Renal cortex interstitium (tissue), 11 donors: ENCODE measurements at regions not wholly inside any gene's neighbourhood (a gene's known extent, or its start where the extent isn't known, plus 50 kb on each side); places are given as distances from the start of the nearest gene placed in this dataset.
A peak's percentile ranks its signal among the peaks of the same experiment; 100 is the strongest.
"Not testable (repeated sequence)": the region's sequence is repeated elsewhere in the genome, so short reads cannot be mapped to it uniquely, and the experiment has no call there.

Experiments
- DNase-seq, 11 donors: peaks; one replicate each; pipeline ENCODE4 v3.0.0-alpha.2; 2013; ENCODE audit warnings: low read depth in 9 of 11, low spot score in 4 of 11; ENCODE audit errors: extremely low read depth in 1 of 11

DNA sequence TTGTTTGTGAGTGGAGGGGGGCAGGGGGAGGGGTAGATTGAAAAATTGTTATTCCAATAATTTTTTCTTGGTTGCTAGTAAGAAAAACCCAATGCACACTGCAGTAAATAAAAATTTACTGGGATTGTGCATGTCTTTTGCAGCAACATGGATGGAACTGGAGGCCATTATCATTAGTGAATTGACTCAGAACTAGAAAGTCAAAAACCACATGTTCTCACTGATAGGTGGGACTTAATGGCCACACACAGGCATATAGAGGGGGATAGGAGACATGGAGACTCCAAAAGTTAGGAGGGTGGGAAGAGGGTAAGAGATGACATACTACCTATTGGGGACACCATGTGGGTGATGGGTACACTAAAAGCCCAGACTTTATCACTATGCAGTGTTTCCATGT is 67.2 kb downstream of the BUB3 start:
- no peak for DNase-seq

DNA sequence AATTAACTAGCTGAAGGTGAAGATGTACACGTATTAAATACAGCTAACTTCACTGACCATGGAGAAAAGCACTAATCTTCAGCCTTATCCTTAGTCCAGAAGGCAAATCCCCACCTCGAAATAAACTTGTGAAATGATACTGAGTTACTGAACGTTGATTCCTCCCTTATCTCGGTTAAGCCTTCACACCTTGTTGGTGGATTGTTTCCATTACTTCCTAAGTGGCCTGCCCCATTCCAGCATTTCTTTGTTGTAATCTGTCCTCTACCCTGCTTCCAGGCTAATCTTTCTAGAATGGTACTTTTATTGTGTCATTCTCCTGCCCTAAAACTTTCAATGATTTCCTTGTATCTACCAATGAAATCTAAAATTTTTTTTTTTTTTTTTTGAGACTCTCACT is 68.6 kb downstream of the BUB3 start:
- no peak for DNase-seq

DNA sequence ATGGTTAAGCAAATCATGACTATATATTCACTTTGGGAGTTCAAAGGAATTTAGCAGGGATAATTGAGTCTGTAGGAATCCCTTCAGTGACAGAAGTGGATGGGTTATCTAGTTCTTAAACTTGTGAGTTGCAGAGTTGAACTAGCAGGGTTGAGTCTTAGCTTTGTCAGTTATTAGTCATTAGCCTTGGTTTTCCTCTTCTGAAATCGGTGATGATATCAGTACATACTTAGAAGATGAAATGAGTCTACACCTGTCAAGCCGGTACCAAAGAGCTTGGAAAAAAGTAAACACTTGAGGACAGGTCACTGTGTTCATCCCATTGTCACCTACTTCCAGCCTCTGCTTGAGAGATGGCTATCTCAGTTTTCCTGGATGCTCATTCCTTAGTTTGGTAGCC is 73.5 kb downstream of the BUB3 start:
- no peak for DNase-seq

DNA sequence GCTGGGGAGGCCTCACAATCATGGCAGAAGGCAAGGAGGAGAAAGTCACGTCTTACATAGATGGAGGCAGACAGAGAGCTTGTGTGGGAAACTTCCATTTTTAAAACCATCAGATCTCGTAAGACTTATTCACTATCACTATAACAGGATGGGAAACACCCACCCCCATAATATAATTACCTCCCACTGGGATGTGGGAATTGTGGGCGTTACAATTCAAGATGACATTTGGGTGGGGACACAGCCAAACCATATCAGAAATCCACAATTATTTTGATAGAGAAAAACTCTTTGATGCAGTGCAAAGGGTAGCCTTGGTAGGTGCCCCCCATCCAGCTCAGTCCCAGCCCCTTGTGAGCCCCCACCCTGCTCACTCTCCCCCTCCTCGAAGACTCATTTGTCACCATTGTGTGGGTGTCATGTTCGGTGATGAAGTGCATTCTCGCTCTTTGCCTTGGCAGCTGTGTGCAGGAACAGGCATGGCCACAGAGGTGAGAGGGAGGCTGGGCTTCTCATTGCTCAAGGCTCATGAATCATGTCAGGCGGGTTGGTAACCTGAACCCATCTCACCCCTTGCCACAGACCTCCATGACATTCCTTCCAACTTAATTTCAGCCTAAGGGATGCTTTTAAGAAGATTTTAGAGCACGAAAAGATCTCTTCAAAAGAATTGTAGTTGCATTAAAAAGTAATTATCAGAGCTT is 75.9 kb downstream of the BUB3 start:
- peak; percentile 17 to 75 (median 39) for DNase-seq

DNA sequence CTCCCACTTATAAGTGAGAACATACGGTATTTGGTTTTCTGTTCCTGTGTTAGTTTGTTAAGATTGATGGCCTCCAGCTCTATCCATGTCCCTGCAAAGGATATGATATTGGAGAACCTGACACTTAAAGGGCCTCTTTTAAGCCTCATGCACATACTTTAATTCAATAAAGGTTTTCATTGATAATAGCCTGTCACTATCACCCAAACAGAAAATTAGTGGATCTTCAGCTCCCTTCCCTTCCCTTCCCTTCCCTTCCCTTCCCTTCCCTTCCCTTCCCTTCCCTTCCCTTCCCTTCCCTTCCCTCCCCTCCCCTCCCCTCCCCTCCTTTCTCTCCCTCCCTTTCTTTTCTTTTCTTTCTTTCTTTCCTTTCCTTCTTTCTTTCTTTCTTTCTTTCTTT is 78.7 kb downstream of the BUB3 start:
- not testable (repeated sequence) for DNase-seq

DNA sequence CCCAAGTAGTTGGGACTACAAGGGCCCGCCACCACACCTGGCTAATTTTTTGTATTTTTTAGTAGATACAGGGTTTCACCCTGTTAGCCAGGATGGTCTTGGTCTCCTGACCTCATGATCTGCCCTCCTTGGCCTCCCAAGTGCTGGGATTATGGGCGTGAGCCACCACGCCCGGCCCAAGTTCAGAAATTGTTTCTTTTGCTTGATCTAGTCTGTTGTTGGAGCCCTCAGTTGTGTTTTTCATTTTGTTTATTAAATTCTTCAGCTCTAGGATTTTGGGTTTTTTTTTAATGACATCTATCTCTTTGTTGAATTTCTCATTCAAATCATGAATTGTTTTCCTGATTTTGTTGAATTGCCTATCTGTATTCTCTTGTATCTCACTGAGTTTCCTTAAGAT is 80.8 kb downstream of the BUB3 start:
- DNase-seq: not testable (repeated sequence)

DNA sequence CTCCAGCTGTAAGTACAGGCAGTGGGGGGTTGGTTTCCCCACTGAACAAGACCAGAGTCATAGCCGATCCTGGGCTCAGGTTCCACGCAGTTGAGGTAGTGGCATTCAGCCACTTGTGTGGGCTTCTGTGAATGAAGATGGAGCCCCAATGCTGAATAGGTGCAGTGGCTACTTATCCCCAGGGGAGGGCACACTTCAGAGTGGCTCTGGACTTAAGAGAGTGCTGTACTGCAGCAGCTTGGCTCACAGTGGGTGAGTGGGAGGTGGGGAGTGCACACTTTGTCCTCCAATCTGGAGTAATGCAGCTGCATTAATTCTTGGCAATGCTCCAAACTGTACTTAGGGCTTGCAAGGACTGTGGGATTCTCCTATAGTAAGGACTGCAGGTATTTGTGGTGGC is 81.9 kb downstream of the BUB3 start:
- no peak for DNase-seq

DNA sequence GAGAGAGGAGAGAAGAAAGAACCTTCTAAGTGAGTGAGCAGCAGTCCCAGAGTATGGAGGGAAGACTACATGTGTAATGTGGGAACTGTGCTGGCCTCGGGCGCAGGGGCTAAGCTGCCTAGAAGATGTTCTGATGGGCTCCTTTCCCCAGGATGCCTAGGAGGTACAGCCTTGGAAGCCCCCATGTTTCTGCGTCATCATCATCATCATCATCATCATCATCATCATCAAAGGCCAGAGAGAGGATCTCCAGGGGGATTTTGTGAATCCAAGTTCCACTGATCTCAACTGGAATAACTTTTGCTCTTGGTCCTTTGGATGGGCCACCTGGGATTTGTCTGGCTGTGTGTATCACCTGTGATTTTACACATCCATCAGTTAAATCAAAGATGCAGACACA is 86.0 kb downstream of the BUB3 start:
- DNase-seq: no peak

DNA sequence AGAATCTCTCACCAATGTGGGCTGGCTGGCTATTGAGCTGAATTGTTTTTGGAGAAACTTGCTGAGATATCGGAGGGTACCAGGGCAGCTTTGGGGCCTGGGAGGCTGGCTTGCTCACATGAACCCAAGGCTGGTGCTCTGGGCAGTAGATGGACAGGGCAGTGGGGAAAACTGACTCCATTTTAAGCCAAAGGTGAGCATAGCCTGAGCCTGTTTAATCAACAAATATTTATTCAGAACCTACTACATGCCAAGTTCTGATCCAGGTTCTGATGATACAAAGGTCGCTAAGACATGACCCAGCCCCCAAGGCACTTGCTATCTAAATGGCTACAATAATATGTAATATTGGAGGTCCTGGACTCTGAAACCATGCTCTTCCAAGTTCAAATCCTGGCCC is 86.6 kb downstream of the BUB3 start:
- no peak for DNase-seq

DNA sequence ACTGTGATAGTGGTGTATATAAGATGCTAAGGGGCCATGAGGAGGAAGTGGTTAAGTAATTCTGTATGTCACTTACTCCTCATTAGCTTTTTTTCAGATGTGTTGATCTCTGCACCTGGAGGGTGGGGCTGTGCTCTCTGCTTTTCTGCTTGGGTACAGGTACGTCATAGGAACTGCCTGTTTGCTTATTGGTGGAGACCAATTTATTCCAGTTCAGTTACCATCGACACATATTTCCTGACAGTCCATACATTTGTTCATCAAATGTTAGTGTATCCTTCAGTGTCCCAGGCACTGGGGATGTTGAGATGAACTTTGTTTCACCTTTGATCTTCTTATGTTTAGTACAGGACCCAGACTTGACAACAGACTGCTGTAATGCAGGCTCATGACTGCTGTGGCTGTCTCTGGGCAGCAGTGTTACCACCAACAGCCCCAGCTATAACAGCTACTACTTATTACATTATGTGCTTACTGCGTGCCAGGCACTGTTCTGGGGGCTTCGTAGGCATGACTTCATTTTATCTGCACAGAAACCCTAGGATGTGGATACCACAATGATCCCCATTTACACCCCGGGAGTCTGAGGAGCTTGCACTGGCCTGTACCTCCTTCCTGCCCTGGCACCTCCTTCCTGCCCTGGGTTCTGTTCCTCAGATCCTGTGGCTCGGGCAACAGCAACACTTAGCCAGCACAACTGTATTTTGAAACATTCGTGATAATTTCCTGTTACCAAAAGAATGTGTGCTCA is 87.4 kb downstream of the BUB3 start:
- no peak for DNase-seq

DNA sequence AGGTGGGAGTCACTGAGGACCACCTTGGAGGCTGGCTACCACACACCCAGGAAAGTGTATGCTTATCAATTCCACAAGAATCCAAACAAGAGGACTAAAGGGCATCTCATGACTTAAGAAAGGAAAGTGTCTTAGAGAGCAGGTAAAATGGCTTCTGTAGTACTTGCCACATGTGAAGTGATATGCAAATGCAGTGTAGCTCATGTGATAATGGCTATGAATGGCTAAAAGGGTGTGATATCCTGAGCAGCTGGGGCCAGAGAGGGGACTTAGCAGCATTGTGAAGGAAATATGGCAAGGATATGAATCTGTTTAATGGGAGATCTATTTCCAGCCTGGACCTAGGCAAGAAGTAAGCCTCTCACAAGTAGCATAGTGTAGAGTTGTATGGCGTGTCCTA is 90.5 kb downstream of the BUB3 start:
- no peak for DNase-seq

DNA sequence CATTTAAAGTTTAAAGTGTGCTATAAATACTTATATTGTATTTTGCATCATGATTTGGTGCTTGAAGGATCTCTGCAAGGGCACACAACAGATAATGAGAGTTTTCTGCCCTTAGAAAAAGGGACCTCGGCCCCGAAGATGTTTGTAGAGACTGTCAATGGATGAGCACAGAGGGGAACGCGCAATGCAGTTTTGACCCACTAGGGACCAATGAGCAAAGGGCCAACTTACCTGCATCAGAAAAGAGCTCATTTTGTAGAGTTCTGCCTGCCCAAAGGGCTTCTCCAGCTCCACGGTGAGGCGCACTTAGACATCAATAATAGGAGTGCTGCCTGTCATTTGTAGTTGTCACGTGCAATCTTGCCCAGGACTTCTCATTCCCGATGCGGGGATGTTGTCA is 91.1 kb downstream of the BUB3 start:
- no peak for DNase-seq

DNA sequence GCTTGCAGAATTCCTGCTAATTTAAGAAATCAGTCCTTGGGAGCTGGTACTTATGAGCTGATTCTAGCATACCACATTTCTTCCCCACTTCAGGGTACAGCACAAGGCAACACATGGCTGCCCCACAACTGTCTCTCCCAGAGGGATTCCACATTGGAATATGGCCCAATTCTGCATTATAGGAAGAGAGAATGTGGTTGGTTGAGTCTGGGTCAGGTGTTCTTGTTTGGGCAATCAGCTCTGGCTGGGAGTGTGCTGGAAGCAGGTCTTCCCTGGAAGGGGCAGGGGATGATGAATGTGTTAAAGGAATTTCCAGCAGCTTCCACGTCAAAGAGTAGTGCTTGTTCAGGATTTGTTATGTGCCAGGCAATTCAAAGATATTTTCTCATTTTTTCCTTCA is 95.7 kb downstream of the BUB3 start:
- no peak for DNase-seq

DNA sequence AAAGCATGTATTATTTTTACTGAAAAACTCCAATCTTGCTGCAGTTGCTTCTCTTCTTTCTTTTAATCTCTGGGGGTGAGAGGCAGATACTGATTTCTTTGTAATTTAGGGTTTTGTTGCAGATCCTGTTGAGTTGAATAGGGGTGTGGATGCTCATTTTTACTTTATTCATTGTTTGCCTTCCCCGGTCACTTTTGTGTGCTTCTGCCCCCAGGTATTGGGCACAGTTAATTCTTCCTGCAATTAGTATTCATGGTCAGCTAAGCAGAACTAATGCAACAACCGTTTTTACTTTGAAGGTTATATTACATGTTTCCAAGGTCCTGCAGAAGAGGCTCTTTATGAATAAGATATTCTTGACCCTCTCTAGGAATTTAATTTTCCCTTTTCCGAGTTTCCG is 96.4 kb downstream of the BUB3 start:
- peak in 2 of 11 donors; percentile 17 to 30 for DNase-seq

DNA sequence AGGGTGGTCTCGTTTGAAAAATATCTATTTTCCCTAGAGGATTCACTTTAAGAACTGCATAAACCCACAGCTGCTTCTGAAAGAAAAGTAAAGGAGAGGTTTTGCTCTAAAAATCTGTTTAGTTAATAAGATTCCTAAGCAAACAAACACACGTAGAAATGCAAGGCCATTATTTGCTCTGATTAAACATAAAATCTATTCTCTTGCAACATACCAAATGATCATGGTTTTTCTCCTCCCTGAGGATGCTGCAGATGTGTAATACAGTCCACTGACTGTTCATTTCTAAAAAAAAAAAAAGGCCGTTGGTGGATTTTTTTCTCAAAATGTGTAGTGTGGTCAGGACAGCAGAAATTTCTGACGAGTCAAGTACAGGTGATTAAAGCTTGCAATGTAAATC is 98.6 kb downstream of the BUB3 start:
- no peak for DNase-seq

DNA sequence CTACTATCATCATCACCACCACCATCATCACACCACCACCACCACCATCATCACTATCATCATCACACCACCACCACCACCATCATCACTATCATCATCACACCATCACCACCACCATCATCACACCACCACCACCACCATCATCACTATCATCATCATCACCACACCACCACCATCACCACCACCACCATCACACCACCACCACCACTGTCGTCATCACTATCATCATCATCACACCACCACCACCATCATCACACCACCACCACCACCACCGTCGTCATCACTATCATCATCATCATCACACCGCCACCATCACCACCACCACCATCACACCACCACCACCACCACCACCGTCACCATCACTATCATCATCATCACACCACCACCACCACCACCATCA is 100.1 kb downstream of the BUB3 start:
- not testable (repeated sequence) for DNase-seq

DNA sequence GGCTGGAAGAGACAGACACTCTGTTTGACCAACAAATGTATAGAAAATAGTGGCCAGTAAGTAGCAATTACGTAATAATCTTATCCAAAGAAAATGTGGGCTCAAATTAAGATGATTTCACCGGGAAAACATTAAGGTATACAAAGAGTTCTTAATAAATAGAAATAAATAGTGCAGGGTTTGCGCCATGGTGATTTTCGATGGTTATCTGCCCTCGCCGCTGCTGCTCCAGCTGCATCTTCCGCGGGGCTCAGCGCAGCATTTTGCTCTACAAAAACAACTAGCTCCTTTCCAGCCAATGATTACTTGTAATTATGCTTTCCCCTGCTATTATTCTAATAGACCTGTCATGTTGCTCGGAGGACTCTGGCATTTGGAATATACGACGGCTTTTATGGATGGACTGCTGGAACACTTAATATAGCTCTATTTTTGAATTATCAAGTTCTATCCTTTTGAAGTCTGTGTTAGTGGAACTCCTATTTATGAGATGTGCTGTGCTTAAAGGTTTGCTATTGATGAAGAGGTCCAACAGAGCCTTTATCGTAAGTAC is 103.8 kb downstream of the BUB3 start:
- DNase-seq: no peak

DNA sequence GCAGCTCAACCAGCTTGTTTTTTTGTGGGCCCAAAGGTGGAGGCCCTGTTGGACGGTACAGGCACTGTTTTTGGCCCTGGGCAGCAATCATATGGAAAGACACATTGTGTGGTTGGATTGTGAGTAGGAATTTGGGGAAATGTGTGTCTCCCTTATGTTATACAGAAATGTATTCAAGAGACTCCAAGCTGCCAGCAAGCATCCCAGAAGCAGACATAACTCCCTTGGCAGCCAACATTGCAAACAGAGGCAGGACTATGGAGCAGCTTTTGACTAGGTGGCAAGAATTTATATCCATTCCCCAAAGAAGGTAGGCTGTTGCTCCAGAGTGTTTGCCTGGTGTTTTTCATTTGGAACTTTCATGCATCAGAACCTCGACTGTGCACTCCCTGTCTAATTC is 104.9 kb downstream of the BUB3 start:
- DNase-seq: no peak

DNA sequence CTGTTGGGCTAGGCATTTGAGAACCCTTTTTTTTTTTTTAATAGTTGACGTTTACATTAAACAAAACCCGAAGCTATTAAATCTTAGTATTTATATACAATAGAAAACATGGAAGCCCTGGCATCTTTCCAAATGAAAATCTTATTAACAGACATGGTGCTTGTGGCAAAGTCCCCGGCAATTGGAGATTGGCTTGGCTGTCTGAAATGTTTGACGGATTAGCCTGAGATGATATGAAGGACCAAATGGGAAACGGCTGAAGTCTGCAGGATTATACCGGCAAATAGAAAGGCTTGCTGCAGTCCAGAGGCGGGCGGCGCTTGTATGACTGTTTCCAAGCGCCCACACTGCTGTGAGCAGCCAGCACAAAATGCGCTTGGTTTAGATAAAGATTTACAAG is 105.6 kb downstream of the BUB3 start:
- no peak for DNase-seq

DNA sequence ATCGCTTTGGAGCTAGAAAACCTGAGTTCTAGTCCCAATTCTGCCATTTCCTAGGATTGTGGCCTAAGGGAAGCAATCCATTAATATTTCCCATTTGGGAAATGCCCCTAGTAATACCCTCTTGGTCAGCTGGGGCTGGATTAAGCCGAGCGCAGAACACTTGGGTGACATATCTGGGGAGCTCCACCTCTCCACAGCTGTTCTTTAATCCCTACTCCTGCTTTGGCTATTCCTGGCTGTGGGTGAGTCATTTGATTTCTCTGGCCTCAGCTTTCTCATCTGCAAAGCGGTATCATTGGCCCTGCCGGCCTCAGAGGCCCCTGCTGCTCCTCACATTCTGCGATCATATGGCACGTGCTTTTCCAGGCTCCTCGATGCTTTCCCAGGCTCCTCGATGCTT is 108.3 kb downstream of the BUB3 start:
- DNase-seq: no peak

DNA sequence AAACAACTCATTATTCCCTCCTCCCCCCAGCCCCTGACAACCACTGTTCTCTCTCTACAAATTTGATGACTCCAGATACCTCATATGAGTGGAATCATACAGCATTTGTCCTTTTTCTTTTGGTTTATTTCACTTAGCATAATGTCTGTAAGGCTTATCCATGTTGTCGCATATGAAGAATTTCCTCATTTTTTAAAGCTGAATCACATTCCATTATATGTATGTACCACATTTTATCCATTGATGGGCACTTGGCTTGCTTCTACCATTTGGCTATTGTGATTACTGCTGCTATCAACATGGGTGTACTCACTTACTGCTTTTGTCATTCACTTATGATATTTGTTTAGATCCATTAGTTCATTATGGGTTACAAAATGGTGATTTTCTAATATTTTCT is 112.8 kb downstream of the BUB3 start:
- no peak for DNase-seq
